ENCODE measurements at regions not wholly inside any gene's neighbourhood (a gene's known extent, or its start where the extent isn't known, plus 50 kb on each side); places are given as distances from the start of the nearest gene placed in this dataset.

- Histone ChIP-seq H3K9me3 (no peaks in the 10 kb centered on the region), H3K36me3 (no peaks in the 10 kb centered on the region), H3K4me1 (peaks cover 0 to 20% (median 0%) of the 10 kb centered on the region in 9 donors), H3K4me3 (no peak overlapping the region), H3K27me3 (no peaks in the 10 kb centered on the region), H3K27ac (no peak overlapping the region)
- WGBS, 2 donors = 77 to 82% methylated on average over 4 of the region's 4 CpGs
- ATAC-seq = no peak
- TF ChIP-seq CTCF (IDR thresholded peaks at IDR 0.05) = no peak
- intact Hi-C loops (cut with DNase I) = no loop called here
- no peak for DNase-seq
Observed at GRCh38 chr2:212845941-212846340, 305.5 kb downstream of the IKZF2 start.

GRCh38 chr2:212843409-212844199, 305.0 kb upstream of the ERBB4 start:
- intact Hi-C loops (cut with DNase I) = no loop called here
- no peak overlapping the region for H3K4me3 ChIP-seq
- no peaks in the 10 kb centered on the region for H3K27me3 ChIP-seq
- no peaks in the 10 kb centered on the region for H3K36me3 ChIP-seq
- DNase-seq (no peak), ATAC-seq (peak in 6 of 8 donors; percentile 38 to 83 (median 47))
- no peaks in the 10 kb centered on the region for H3K9me3 ChIP-seq
- H3K4me1 ChIP-seq = peaks cover 0 to 20% (median 0%) of the 10 kb centered on the region in 9 donors
- TF ChIP-seq CTCF (IDR thresholded peaks at IDR 0.05) = no peak
- peak overlapping the region in 3 of 10 donors; percentile 13 to 43 (median 37) for H3K27ac ChIP-seq
- 47 to 64% methylated on average over 3 of the region's 3 CpGs for WGBS, 2 donors

- Histone ChIP-seq H3K4me3 (no peak overlapping the region), H3K27ac (no peak overlapping the region), H3K27me3 (no peaks in the 10 kb centered on the region), H3K36me3 (no peaks in the 10 kb centered on the region), H3K9me3 (no peaks in the 10 kb centered on the region), H3K4me1 (peaks cover 0 to 20% (median 0%) of the 10 kb centered on the region in 9 donors)
- DNase-seq (no peak), ATAC-seq (no peak)
- intact Hi-C loops (cut with DNase I) = no loop called here
- TF ChIP-seq CTCF (IDR thresholded peaks at IDR 0.05) = no peak
- WGBS, 2 donors = 72 to 81% methylated on average over 2 of the region's 2 CpGs
Observed at GRCh38 chr2:212842544-212843185, 304.1 kb upstream of the ERBB4 start.

- TF ChIP-seq CTCF (IDR thresholded peaks at IDR 0.05) = no peak
- 66 to 73% methylated on average over 8 of the region's 8 CpGs for WGBS, 2 donors
- H3K27ac ChIP-seq = no peak overlapping the region
- no peak overlapping the region for H3K4me3 ChIP-seq
- no peak for ATAC-seq
- no peaks in the 10 kb centered on the region for H3K27me3 ChIP-seq
- DNase-seq = no peak
- H3K4me1 ChIP-seq = peaks cover 0 to 20% (median 0%) of the 10 kb centered on the region in 9 donors
- H3K9me3 ChIP-seq = no peaks in the 10 kb centered on the region
- intact Hi-C loops (cut with DNase I) = no loop called here
- H3K36me3 ChIP-seq = no peaks in the 10 kb centered on the region
Observed at GRCh38 chr2:212841460-212841859, 302.9 kb upstream of the ERBB4 start.
